Nucleus accumbens (tissue), 56 donors: ENCODE measurements at regions not wholly inside any gene's neighbourhood (a gene's known extent, or its start where the extent isn't known, plus 50 kb on each side); places are given as distances from the start of the nearest gene placed in this dataset.

Experiments
- DNase-seq, 56 donors: peaks; one replicate each; lab custom pipeline; 2025; lab: John Stamatoyannopoulos, UW

DNA sequence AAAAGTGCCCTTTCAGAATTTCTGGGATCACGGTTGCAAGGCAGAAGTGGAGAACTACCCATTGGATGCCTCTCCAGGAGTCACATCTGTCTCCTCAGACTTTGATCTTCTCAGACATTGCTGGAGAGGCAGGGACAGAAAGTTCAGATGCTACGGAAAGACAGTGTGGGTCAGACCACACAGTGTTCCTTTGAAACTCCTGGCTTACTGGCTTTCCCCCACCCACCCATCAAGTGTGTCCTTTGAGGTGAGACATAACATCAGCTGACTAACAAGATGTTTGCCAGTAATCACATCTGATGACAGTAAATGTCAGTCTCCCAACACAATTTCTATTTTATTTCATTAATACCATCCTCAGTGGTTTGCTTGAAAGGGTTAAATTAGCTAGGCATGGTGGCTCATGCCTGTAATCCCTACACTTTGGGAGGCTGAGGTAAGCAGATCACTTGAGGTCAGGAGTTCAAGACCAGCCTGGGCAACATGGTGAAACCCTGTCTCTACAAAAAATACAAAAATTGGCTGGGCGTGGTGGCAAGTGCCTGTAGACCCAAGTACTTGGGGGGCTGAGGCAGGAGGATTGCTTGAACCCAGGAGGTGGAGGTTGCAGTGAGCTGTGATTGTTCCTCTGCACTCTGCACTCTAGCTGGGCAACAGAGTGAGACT lies 67.2 kb upstream of the SNX9 start:
- DNase-seq, result no peak

DNA sequence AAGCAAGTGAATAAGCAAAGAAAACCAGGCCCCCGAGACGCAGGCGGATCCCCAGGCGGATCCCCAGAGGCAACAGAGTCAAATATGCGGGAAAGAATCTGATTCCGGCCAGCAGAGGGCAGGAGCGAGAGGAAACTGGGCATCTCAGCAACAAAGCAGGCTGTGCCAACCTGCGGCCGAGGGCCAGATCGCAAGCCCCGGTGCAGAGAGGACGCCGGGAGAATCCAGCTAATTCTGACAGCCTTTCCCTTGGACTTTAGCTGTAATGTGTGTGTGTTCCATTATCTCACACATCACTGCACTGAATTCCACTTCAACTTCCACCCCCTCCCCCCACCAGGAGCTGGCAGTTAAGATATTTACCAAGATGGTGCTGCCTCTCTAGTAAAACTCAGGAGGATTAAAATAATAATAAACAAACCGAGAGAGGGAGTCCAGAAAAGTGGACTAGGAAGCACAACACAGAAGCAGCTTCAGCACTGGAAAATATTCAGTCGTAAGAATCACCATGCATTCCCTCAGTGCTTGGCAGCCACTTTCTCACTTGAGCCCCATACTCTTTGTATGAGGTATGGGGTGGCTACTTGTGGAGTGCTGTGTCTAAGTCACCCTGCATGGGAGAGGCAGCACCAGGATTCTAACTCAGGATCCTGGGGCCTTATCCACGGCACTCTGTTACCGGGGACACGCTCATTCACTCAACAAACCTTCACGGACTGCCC lies 66.2 kb upstream of the SNX9 start:
- DNase-seq, result peak; percentile 3 to 95 (median 77)

DNA sequence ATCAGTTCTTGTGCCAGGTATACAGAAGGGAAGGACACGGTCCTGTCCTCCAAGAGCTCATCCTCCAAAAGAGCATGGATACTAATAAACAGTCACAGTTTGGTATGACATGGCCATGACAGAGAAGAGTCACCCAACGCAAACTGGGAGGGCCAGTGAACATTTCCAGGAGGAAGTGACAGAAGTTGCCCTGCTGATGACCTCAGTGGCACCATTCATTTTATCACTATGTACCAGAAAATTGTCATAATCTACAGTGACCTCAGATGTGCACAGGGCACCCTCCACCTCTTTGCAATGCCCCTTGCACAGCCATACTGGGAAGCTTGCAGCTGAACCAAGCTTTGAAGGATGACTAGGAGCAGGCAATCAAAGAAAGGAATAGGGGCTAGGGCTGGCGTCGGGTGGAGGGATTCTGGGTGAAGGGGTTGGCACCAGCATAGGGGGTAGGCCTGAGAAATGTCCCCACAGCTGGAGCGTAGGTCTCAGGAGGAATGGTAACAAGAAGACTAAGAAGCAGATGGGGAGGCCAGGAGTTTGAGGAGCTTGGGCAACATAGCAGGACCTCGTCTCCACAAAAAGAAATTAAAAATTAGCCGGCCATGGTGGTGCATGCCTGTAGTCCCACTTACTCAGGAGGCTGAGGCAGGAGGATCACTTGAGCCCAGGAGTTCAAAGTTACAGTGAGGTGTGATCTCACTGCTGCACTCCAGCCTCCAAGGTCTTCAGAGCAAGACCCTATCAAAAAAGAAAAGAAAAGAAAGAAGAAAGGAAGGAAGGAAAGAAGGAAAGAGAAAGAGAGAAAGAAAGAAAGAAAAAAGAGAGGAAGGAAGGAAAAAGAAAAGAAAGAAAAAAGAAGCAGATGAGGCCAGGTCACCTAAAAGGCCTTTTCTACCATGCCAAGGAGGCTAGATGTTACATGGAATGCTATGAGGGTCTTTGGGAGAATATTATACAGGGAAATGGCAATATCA lies 65.3 kb upstream of the SNX9 start:
- DNase-seq, result no peak

DNA sequence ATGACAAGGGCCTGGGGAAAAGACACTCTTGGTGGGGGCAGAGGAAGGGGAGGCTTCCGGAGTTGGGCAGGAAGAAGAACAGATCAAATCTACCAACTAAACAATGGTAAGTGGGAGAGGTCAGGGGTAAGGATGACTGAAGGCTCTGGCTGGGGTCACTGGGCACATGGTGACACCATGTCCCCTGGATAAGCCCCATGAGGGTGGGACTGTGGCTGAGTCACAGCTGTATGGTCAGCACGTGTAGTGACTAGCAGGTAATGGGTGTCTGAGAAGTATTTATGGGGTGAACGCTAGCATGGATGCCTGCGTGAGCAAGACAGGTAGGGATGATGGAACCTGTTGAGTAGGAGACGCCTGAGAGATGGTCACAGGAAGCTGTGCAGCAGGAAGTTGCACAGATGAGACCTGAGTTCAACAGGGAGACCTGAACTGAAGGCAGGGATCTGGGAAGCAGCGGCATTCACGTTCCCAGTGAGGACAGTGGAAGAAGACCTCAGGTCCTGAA lies 64.5 kb upstream of the SNX9 start:
- DNase-seq, result no peak

DNA sequence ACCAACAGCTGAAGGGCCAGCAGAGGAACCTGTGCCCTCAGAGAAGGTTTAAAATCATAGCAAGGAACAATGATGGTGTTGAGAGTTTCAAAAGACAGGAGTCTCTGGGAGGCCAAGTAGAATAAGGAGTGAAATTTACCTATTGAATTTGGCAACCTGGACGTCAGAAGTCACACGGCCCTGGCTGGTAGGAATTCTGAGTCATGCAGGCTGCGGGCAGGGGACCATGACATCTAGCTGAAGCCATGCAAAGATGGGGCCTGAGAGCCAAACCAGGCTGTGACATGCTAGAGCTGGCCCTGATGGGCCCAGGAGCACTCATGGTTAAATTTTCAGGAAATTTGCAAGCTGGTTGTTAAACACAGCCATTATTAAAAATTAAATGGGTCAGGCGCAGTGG lies 64.0 kb upstream of the SNX9 start:
- DNase-seq, result no peak

DNA sequence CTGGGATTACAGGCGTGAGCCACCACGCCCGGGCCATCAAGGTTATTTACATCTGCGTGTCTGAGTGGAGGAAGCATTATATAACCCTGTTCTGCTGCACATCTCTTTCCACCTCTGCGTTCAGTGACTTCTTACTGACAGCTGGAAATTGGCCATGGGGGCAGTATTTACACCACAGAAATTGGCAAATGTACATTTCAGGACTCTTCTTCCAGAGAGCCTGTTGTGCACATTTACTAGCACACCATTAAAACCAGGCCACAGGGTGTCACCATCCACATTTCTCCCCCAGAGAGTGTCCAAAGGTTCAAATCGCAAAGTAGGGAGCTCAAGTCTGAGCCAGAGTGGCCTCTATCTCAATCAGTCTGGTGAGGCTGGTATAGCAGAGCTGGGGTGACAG lies 62.9 kb upstream of the SNX9 start:
- no peak for DNase-seq

DNA sequence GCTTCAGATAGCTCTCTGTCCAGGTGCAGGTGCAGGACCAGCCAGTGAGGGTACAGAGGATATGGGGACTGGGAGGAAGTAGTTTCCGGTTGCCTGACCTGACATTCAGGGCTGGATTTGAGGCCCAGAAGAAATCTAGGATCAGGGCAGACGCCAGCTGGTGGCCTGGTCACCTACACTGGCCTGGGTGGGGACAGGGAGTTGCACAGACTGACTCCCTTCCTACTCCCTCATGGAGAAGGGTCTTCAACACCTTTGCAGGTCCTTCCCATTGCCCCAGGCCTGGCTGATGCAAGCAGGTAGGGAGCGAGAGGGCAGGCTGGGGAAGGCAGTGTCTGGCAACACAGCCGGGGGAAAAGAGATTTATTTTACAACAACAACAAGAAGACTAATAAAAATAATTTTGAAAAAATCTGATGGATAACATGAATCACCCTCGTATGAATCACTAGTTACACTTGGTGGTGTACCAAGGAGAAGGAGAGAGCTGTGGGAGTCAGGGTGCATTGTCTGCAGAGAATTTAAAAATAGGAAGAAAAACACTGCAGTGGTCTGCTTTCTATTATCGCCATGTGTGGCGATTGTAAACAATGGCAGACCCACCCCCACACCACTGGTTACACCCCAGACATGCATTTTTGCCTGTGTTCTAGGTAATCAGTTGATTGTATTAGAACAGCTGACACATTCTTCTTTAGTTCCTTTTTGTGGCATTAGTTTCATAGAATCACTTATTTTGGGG lies 62.3 kb upstream of the SNX9 start:
- DNase-seq, result peak in 1 of 56 donors; percentile 33

DNA sequence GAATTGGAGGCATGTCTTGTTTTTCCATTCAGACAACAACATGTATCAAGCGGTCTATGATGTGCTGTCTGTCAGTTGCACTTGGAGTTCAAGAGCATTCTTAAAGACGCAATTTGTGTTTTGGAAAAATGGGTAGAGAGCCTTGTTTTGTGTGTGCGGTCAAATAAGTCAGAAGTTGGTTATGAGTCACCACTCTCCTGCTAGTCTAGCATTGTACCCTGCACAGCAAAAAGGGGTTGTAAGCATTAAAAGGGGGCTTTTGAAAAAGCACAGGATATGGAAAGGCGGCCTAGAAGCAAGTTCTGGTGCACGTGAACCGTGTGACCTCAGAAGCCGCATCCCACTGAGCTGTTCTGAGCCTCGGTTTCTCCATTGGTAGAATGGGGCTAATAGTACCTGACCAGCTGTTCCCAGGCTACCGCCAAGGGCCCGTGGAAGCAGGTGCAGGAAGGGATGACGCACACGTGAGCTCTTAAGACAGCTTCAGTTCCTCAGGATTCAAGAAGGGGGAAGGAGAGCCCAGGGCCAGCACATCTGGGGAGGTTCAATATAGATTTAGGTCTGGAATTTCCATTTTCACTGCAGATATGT lies 61.6 kb upstream of the SNX9 start:
- DNase-seq, result no peak

DNA sequence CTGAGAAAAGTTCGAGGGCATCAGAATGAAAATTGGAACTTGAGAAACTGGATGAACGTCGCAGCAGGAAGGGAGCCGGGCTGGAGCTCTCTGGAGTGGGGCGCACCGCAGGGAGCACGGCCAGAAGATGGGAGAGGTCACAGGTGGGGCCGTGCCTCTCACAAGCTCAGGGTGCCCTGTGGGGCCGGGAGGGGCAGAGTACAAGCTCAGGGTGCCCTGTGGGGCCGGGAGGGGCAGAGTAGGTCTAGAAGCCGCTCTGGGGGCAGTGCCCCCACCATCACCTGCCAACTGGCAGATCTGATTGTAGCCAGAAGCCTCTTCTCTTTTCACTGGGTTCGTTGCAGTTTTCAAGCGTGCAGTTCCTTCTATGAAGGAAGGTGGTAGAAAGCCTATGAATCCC lies 61.1 kb upstream of the SNX9 start:
- no peak for DNase-seq

DNA sequence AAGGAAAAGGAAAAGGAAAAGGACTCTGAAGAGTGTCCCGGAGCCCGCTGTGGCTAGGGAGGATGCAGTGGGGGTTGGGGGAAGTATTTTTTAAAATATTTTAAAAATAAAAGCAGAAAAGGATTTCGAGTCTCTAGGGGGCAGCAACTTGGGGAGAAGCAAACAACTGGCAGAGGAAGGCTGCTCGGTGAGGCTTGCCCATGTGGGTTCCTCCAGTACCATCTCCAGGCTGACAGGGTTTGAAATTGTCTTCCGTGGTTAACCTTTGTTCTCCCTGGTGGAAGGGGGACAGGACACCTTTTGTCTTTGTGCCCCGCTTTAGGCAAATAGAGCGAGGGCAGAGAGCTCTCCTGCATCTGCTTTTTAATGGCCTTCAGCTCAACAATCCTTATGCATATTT lies 60.4 kb upstream of the SNX9 start:
- no peak for DNase-seq

DNA sequence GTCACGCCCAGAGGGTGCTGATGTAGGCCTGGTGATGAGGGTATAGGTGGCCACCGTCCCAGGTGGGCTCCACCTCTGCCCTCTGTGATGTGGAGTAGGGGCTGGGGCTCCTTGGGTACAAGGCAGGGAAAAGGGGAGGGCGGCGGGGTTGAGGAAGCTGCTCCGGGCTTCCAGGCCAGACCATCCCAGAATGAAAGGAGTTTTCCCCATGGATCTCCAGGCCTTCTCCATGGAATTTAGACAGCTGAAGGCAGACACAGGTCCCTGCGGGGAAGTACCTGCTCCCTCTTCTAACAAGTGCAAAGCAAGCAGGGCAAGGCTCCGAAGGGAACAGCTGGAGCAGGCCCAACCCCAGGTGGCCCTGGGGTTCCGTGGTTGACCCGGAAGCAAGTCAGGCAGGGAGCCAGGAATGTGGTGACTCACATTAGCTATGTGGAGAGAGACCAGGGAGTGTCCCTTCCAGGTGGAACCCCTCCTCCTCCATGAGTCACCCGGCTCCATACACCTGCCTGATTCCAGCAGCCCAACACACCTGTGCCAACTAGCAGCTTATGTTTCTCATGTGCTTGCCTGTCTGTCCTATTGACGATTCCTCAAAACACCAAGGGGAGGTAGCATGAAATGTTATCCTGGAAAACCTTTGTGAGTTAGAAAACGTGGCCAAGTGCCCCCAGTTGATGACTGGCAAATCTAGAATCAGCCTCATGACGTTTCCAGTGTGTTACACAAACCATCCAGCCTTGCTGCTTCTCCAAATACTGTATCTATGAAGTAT lies 59.7 kb upstream of the SNX9 start:
- peak in 1 of 56 donors; percentile 22 for DNase-seq

DNA sequence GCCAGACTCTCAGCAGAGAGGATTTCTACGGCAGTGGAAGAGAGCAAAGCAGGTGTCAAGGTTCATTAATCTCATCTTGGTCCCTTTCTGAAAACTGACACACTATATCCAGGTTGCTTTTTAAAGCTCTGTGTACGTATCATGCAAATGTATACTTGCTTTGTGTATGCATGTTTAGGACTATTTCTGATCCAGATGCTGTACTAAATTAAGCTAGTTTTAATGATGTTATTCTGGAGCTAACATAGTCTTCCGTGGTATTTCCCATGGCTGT lies 59.2 kb upstream of the SNX9 start:
- no peak for DNase-seq

DNA sequence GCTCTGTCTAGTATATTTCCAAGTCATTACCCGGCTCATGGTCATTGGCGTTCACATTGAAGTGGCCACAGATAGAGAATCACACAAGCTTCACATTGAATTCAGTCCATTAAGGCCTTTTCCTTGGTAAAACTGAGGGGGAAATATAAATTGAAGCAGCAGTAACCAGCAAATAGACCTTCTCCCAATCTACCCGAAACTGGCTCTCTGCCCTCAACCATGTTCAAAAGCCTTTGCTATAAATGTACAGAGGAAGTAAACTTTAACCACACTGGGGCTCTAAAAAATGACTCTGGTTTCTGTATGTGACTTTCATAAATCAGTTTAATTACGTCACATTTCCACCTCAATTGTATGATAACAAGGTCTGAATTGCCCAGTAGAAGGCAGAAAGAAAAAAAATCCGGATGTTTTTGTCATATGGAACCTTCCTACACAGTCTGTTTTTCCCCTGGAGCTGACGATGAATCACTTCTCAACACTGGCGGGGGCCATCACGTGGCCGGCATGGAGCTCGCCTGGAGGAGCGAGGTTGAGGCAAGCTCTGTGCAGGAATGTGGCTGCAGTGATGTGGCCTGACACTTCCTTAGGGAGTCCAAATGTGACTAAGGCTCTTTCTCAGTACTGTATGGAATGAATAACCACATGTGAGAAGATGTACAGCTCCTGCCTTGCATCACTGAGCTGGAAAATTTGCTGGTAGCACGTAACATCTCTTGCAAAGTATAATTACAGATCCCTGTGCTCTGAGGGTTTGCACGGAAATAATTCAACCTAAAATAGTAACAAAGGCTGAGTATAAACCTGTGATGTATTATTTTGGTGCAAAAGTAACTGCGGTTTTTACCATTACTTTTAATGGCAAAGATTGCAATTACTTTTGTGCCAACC lies 58.6 kb upstream of the SNX9 start:
- peak in 49 of 56 donors; percentile 6 to 84 (median 58) for DNase-seq

DNA sequence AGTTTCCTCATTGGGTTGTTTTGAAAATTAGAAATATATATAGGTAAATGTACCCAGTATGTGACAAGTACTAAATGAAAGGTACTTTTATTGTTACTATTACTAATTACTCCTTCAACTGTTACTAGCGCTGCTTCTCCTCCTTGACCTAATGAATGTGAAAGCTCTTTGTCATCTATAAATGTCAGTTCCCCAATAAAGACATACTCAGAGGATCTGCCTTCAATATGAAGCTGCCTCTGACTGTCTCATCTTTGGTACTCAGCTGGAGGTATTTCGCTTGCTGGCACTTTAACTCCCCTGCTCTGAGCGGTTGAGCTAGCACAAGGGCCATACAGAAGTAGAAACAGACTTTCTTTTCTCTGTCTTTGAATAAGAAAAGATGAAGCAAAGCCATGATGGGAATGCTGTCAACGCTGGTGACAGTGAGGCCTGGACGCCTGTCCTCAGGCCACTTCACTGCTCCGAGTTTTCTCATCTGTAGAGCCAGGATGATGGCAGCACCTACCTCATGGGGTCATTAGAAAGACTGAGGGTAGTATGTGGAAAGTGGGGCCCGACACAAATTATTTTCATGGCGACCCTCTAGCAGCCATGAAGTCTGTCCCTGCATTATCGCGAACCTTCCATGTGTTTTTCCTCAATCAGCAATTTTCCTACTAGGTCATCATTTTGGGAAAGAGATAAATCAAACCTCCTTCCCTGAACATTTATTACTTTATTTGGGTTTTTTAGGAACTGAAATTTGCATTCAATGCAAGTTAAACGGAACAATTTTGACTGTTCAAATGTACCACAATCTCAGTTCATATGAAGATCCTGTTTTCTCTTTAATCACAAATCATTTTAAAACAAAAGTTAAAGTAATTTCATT lies 55.9 kb upstream of the SNX9 start:
- no peak for DNase-seq

DNA sequence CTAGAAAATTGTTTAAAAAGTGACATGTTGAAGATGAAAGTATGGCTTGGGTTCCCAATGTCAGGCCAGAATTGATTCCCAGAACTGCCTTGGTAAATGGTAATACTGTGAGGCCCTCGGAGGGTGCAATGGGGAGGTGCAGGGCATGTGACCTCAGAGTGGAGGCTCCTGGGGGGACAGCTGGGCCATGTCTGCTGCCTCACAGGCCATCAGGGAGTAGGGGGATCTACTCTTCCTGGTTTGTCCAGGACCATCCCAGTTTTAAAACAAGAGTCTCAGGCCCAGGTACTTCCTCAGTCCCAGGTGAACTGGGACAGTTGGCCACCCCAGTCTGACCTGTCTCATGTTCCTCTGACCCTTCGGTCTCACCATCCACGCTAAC lies 55.3 kb upstream of the SNX9 start:
- no peak for DNase-seq

DNA sequence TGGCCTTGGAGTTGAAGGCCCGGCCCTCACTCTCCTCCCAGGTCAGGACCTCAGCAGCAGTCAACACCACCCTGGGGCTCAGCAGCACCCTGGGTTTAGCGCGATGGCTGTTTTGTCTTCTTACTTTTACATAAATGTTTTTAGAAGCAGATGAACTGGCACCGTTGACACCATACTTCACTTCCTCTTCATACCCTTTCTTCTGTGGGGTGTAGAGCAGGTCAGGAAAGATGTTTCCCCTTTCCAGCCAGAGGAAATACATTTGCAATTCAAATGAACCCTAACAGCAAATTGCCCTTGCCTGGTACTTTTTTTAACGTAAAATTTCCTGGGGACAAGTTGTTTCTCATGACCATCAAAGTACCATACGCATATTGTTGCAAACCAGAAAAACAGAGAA lies 54.7 kb upstream of the SNX9 start:
- no peak for DNase-seq

DNA sequence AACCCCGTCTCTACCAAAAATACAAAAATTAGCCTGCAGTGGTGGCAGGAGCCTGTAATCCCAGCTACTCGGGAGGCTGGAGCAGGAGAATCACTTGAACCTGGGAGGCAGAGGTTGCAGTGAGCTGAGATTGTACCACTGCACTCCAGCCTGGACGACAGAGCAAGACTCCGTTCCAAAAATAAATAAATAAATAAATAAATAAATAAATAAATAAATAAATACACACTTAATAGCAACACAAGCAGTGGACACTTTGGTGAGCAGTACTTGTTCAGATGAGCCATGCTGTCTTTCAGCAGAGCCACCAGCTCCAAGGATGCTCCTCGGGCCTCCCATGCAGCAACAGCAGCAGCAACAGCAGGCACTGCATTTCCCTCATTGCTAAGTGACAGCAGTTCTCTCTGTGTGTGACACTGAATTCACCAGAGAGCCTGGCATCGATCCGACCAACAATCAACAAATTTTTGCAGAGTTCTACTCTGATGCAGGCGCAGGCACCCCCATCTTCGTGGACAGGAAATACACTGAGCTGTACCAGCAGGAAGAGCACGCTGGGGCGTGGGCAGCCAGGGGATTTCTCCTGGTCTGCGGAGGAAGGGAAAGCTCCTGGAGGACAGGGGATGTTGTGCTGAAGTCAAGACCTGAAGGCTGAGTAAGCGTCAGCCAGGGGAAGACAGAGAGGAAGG lies 54.0 kb upstream of the SNX9 start:
- DNase-seq, result no peak
